HCT116 (cell line): ENCODE measurements at regions not wholly inside any gene's neighbourhood (a gene's known extent, or its start where the extent isn't known, plus 50 kb on each side); places are given as distances from the start of the nearest gene placed in this dataset.

ENCODE experiments used
- ATAC-seq: fragments of 200-7000 bp; cut with Tn5 transposase; 2 replicates; pipeline ENCODE4 v1.9.1; 2020; ENCODE audit warnings: mild to moderate bottlenecking, moderate library complexity
- BruUV-seq: library from RNA; stranded (reverse); fragments of 400-500 nt; replicated peaks from 2 replicates; lab custom pipeline; 2021; lab: Mats Ljungman, UMichigan
- CTCF ChIA-PET: fragments of 300-600 bp; sonication (Branson Sonifier 250); formaldehyde crosslinking; loops from one replicate; lab custom pipeline; 2021; ENCODE audit warnings: antibody characterized with exemption; lab: Charles Lee
- POLR2A ChIA-PET: fragments of 300-600, 350-600 bp; sonication (Branson Sonifier 250); formaldehyde crosslinking; loops from one replicate; lab custom pipeline; 2021; ENCODE audit warnings: antibody characterized with exemption; lab: Charles Lee
- RAD21 ChIA-PET, 2 experiments: fragments of 300-600 bp; sonication (Branson Sonifier 250); formaldehyde crosslinking; loops; one replicate each; lab custom pipeline; 2023; ENCODE audit warnings: low total read pairs in 2 of 2; ENCODE audit not compliant: uncharacterized antibody in 2 of 2, unreplicated experiment in 2 of 2, low non-redundant PET in 1 of 2; lab: Charles Lee
- DNase-seq: peaks from one replicate; pipeline ENCODE4 v3.0.0-alpha.2; 2010; ENCODE audit warnings: low read depth, low spot score
- H2AFZ ChIP-seq: fragments of 200-600 bp; shearing (Covaris generic), sonication (generic); 2 replicates; pipeline ENCODE4 v1.6.1; 2017; ENCODE audit warnings: low read depth, mixed run types, mixed read lengths, antibody characterized with exemption, low read length; ENCODE audit not compliant: poor library complexity, severe bottlenecking
- H3K27ac ChIP-seq: 2 replicates; pipeline ENCODE4 v1.5.1; 2012; ENCODE audit warnings: low read depth, low read length
- H3K27me3 ChIP-seq: fragments of 200-600 bp; sonication (generic); 2 replicates; pipeline ENCODE4 v1.6.1; 2016; ENCODE audit warnings: mixed run types, low read length, mixed read lengths; ENCODE audit not compliant: insufficient read depth
- H3K36me3 ChIP-seq, 2 experiments: fragments of 200-500 bp in 1 of 2; fragments of 200-600 bp in 1 of 2; sonication (Bioruptor generic) in 1 of 2; sonication (generic) in 1 of 2; 2 replicates each; pipeline versions ENCODE4 v1.5.1 to v1.6.1; 2014 to 2016; ENCODE audit warnings: low read length in 2 of 2, inconsistent platforms in 1 of 2, mixed read lengths in 1 of 2, mixed run types in 1 of 2; ENCODE audit not compliant: insufficient read depth in 2 of 2, control insufficient read depth in 1 of 2
- H3K4me1 ChIP-seq, 2 experiments: fragments of 200-600 bp in 1 of 2; sonication (generic) in 1 of 2; 2 replicates each; pipeline versions ENCODE4 v1.5.1 to v1.6.1; 2012 to 2017; ENCODE audit warnings: low read length in 2 of 2, inconsistent platforms in 1 of 2, mild to moderate bottlenecking in 1 of 2, mixed read lengths in 1 of 2, mixed run types in 1 of 2, moderate library complexity in 1 of 2; ENCODE audit not compliant: insufficient read depth in 2 of 2, control insufficient read depth in 1 of 2
- H3K4me2 ChIP-seq: fragments of 200-600 bp; sonication (generic); 2 replicates; pipeline ENCODE4 v1.6.1; 2017; ENCODE audit warnings: mixed run types, low read length, mixed read lengths
- H3K4me3 ChIP-seq, 2 experiments: fragments of 200-600 bp in 1 of 2; sonication (generic) in 1 of 2; replicated peaks in 1 of 2; 2 replicates each; pipeline ENCODE4 v1.5.1; 2011 to 2016; ENCODE audit warnings: low read length in 2 of 2, control low read depth in 1 of 2, low read depth in 1 of 2, mild to moderate bottlenecking in 1 of 2, mixed read lengths in 1 of 2, mixed run types in 1 of 2
- H3K79me2 ChIP-seq: fragments of 200-600 bp; sonication (generic); 2 replicates; pipeline ENCODE4 v1.6.1; 2017; ENCODE audit warnings: mild to moderate bottlenecking, mixed run types, low read length, moderate library complexity, mixed read lengths; ENCODE audit not compliant: insufficient read depth
- H3K9ac ChIP-seq: fragments of 200-600 bp; sonication (generic); 2 replicates; pipeline ENCODE4 v1.6.1; 2016; ENCODE audit warnings: low read length, mixed read lengths
- H3K9me2 ChIP-seq: fragments of 200-600 bp; sonication (generic), shearing (Covaris generic); 2 replicates; pipeline ENCODE4 v1.6.1; 2017; ENCODE audit warnings: mixed run types, mild to moderate bottlenecking, moderate library complexity; ENCODE audit not compliant: insufficient read depth
- H3K9me3 ChIP-seq, 2 experiments: fragments of 200-500 bp in 1 of 2; fragments of 200-600 bp in 1 of 2; sonication (Bioruptor generic) in 1 of 2; sonication (generic) in 1 of 2; 2 replicates each; pipeline ENCODE4 v1.6.1; 2014 to 2017; ENCODE audit warnings: low read length in 2 of 2, mixed read lengths in 2 of 2, inconsistent platforms in 1 of 2, low read depth in 1 of 2, mild to moderate bottlenecking in 1 of 2, mixed run types in 1 of 2, moderate library complexity in 1 of 2; ENCODE audit not compliant: control insufficient read depth in 1 of 2, insufficient read depth in 1 of 2
- H4K20me1 ChIP-seq: fragments of 200-600 bp; sonication (generic), shearing (Covaris generic); 2 replicates; pipeline ENCODE4 v1.6.1; 2017; ENCODE audit warnings: mixed run types, mild to moderate bottlenecking, moderate library complexity; ENCODE audit not compliant: insufficient read depth
- CBX3 ChIP-seq: IDR thresholded peaks from 2 replicates; pipeline ENCODE4 v1.6.1; 2012; ENCODE audit warnings: low read depth
- CTCF ChIP-seq, 3 experiments: fragments of 200-600 bp in 1 of 3; sonication (generic) in 1 of 3; IDR thresholded peaks in 2 of 3; conservative IDR thresholded peaks in 1 of 3; 2 replicates each; pipeline ENCODE4 v1.5.1; 2012 to 2017; ENCODE audit warnings: low read depth in 2 of 3, low read length in 2 of 3, antibody characterized with exemption in 1 of 3, borderline replicate concordance in 1 of 3, control low read depth in 1 of 3, mild to moderate bottlenecking in 1 of 3, mixed read lengths in 1 of 3, mixed run types in 1 of 3, moderate library complexity in 1 of 3; ENCODE audit not compliant: insufficient read depth in 1 of 3
- EGR1 ChIP-seq: IDR thresholded peaks from 2 replicates; pipeline ENCODE4 v1.6.1; 2012; ENCODE audit warnings: low read depth
- EZH2 ChIP-seq: fragments of 200-600 bp; sonication (generic); IDR thresholded peaks from 2 replicates; pipeline ENCODE4 v1.6.1; 2017; ENCODE audit warnings: antibody characterized with exemption, mixed run types
- EZH2phosphoT487 ChIP-seq: fragments of 200-600 bp; IDR thresholded peaks from 2 replicates; pipeline ENCODE4 v1.6.1; 2018; ENCODE audit warnings: antibody characterized with exemption, borderline replicate concordance
- FOSL1 ChIP-seq: IDR thresholded peaks from 2 replicates; pipeline ENCODE4 v1.6.1; 2012; ENCODE audit warnings: low read depth
- MAX ChIP-seq: IDR thresholded peaks from 2 replicates; pipeline ENCODE4 v1.6.1; 2012
- POLR2A ChIP-seq: IDR thresholded peaks from 2 replicates; pipeline ENCODE4 v1.7.0; 2011; ENCODE audit warnings: borderline replicate concordance; ENCODE audit not compliant: insufficient read depth, insufficient read length; ENCODE audit errors: extremely low read depth
- REST ChIP-seq: IDR thresholded peaks from 2 replicates; pipeline ENCODE4 v1.6.1; 2012; ENCODE audit warnings: low read depth
- SRF ChIP-seq: IDR thresholded peaks from 2 replicates; pipeline ENCODE4 v1.6.1; 2012; ENCODE audit warnings: low read depth
- YY1 ChIP-seq: IDR thresholded peaks from 2 replicates; pipeline ENCODE4 v1.6.1; 2011; ENCODE audit warnings: low read length, low read depth, moderate library complexity, mild to moderate bottlenecking; ENCODE audit not compliant: insufficient replicate concordance; ENCODE audit errors: extremely low read depth
- ZBTB33 ChIP-seq: IDR thresholded peaks from 2 replicates; pipeline ENCODE4 v1.6.1; 2011; ENCODE audit warnings: mild to moderate bottlenecking, low read length, moderate library complexity; ENCODE audit not compliant: insufficient replicate concordance; ENCODE audit errors: extremely low read depth
- intact Hi-C: fragments of 100-400 bp; cut with micrococcal nuclease; formaldehyde crosslinking; loops from 2 replicates; pipeline ENCODE4 v1.10.0; 2022

- no peak overlapping the region for H3K4me2 ChIP-seq
- H3K9ac ChIP-seq = no peak overlapping the region
- H3K27me3 ChIP-seq = no peaks in the 10 kb centered on the region
- ChIA-PET POLR2A (no interaction called here), CTCF (no interaction called here), RAD21 (no interaction called here)
- DNase-seq = no peak
- intact Hi-C loops = no loop called here
- H3K4me1 ChIP-seq = no peaks in the 10 kb centered on the region
- H4K20me1 ChIP-seq = no peaks in the 10 kb centered on the region
- no peak overlapping the region for H3K27ac ChIP-seq
- no peaks in the 10 kb centered on the region for H3K9me3 ChIP-seq
- no peaks in the 10 kb centered on the region for H3K36me3 ChIP-seq
- no peak for ATAC-seq
- no peak for TF ChIP-seq EZH2phosphoT487
- TF ChIP-seq ZBTB33 = no peak
- no peak for TF ChIP-seq EGR1
- TF ChIP-seq CBX3 = no peak
- TF ChIP-seq YY1 = no peak
- no peak for TF ChIP-seq CTCF (IDR thresholded peaks at IDR 0.05 in 2 of 3, conservative IDR thresholded peaks at IDR 0.05 in 1 of 3; ENCODE audit: borderline replicate concordance in 1 of 3, insufficient read depth in 1 of 3, low read depth in 2 of 3, low read length in 2 of 3)
- TF ChIP-seq MAX = no peak
- TF ChIP-seq POLR2A = no peak
- no peak for TF ChIP-seq SRF
- TF ChIP-seq EZH2 = no peak
- no peak for TF ChIP-seq REST
- no peak for TF ChIP-seq FOSL1
- BruUV-seq = no TSS peak
- no peaks in the 10 kb centered on the region; the same call in 1 of the 2 replicates for H3K9me2 ChIP-seq
- H3K79me2 ChIP-seq = no peaks in the 10 kb centered on the region
- no peak overlapping the region for H3K4me3 ChIP-seq
- no peak overlapping the region for H2AFZ ChIP-seq
These were observed 357.2 kb upstream of the DPYD start for GRCh38 chr1:98278055-98278454.
